Activated T-helper 9 cell treated with anti-CD3 and anti-CD28 coated beads, Interleukin-2, amount 50 U/mL, for 16 hours (primary cell): ENCODE measurements at regions not wholly inside any gene's neighbourhood (a gene's known extent, or its start where the extent isn't known, plus 50 kb on each side); places are given as distances from the start of the nearest gene placed in this dataset.

Experiments
- DNase-seq: peaks from one replicate; pipeline ENCODE4 v3.0.0-alpha.2; 2020; ENCODE audit warnings: low read depth

DNA sequence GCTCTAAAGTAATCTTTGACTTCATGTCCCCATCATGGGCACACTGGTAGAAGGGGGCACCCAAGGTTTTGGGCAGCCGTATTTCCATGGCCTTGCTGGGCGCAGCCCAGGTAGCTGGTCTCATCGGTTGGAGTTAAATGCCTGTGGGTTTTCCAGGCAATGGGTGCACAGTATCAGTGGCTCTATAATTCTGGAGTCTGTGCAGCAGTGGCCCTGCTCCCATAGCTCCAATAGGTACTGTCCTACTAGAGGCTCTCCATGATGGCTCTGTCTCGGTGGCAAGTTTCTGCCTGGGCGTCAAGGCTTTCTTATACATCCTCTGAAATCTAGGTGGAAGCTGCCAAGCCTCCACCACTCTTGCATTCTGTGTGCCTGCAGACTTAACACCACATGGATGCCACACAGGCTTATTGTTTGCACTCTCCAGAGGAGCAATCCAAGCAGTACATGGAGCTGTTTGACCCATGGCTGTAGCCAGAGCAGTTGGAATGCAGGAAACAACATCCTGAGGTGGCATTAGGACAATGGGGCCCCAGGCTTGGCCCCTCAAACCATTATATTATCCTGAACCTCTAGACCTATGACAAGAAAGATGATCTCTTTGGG, 60.5 kb upstream of the UGT8 start:
- DNase-seq, result no peak

DNA sequence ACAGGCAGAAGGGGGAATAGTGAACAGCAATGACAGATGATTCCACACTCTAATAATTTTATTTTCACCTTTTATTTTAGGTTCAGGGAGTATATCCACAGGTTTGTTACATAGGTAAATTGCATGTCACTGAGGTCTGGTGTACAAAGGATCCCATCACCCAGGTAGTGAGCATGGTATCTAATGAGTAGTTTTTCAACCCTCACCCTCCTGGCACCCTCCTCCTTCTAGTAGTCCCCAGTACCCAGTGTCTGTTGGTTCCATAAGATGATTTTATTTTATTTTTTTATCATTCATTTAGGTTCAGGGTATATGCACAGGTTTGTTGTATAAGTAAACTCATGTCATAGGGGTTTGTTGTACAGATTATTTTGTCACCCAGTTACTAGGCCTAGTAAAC, 58.6 kb upstream of the UGT8 start:
- no peak for DNase-seq

DNA sequence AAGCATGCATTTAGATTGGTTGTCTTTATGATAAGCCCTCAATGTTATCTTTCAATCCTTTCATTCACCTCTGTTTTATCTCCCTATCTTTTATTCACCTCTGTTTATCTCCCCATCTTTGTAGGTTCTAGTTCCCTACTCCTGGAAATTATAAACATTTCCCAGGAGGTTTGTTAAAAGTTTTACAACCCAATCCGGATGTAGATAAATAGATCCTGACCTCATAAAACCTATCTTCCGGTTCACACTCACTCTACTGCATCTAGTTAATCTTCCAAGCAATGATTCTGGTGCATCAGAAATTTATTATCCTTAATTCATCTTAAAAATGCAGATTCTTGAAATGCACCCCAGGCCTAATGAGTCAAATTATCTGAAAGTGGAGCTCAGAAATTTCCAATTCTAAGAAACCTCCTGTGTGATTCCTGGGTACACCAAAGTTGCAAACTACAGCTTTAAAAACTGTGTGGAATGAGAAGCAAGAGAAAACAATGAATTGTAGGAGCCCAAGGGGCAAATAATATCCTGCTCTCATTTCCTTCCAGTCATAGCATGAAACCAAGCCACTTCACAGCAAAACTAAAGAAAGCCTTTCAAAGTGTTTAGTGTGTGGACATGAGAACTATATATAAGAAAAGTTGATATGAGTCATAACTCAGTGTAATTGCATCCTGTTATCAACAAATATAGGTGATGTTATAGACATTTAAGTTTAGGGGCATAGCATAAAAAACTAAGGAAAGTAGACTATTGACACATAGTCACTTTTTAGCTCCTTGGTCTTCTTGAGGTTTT, 51.1 kb upstream of the UGT8 start:
- DNase-seq, result no peak
